ENCODE measurements at regions not wholly inside any gene's neighbourhood (a gene's known extent, or its start where the extent isn't known, plus 50 kb on each side); places are given as distances from the start of the nearest gene placed in this dataset.

DNA sequence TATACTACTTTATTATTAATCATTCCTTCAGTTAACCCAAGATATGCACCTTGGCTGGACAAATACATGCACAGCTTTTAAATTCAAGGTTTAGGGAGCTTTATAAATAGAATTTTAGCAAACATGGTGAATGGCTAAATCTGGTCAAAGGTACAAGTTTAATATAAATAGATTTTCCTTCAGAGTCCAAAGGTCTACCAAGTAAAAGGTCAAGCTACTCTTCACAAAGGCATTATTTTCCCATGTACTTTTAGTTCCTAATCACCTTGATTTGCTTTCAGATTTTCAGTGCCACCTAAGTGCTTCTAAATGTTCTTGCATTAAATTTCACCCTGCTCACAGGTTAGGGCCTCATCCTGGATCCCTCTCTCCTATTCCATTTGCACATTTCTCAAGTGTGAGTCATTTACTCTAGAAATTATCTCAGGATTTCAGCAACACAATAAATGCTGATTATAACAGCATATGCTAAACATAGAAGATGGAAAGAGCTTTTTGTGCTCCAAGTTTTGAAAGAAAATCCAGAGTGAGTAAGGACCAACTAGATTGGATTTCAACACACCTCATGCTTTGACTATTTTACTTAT, 459.4 kb upstream of the ITGA1 start:
- intact Hi-C loops (cut with DNase I; ENCODE audit: low total_unique reads): no loop called here
- TF ChIP-seq POLR2A (IDR thresholded peaks at IDR 0.05): no peak
- TF ChIP-seq, protein P1, sequence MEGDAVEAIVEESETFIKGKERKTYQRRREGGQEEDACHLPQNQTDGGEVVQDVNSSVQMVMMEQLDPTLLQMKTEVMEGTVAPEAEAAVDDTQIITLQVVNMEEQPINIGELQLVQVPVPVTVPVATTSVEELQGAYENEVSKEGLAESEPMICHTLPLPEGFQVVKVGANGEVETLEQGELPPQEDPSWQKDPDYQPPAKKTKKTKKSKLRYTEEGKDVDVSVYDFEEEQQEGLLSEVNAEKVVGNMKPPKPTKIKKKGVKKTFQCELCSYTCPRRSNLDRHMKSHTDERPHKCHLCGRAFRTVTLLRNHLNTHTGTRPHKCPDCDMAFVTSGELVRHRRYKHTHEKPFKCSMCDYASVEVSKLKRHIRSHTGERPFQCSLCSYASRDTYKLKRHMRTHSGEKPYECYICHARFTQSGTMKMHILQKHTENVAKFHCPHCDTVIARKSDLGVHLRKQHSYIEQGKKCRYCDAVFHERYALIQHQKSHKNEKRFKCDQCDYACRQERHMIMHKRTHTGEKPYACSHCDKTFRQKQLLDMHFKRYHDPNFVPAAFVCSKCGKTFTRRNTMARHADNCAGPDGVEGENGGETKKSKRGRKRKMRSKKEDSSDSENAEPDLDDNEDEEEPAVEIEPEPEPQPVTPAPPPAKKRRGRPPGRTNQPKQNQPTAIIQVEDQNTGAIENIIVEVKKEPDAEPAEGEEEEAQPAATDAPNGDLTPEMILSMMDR (IDR thresholded peaks at IDR 0.05): no peak
- H3K36me3 ChIP-seq: no peaks in the 10 kb centered on the region
- no peak for DNase-seq
- no peaks in the 10 kb centered on the region for H3K9me3 ChIP-seq
- H3K27ac ChIP-seq: no peak overlapping the region
- H3K4me1 ChIP-seq: no peaks in the 10 kb centered on the region
- no peaks in the 10 kb centered on the region for H3K27me3 ChIP-seq
- no peak overlapping the region for H3K4me3 ChIP-seq

DNA sequence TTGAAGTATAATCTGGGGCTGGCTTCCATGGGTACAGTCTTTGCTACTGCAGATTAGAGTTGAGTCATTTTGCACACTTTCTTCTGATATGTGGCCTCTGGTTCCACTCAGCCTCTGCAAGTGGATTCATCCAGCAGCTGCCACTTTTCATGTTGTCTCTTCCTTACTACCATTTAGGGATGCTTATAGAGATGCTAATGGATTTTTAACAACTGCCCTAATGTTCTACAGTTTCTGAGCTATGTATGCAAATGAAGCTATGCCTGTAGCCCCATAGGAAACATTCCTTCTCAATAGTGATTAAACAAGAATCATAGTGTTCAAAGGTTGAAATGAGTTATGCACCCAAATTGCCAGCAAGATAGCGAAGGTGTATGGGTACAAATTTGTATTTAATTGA, 456.0 kb upstream of the ITGA1 start:
- no peak overlapping the region for H3K27ac ChIP-seq
- H3K4me1 ChIP-seq: no peaks in the 10 kb centered on the region
- TF ChIP-seq POLR2A (IDR thresholded peaks at IDR 0.05): no peak
- TF ChIP-seq, protein P1 (IDR thresholded peaks at IDR 0.05): no peak
- no peaks in the 10 kb centered on the region for H3K36me3 ChIP-seq
- H3K4me3 ChIP-seq: no peak overlapping the region
- no peaks in the 10 kb centered on the region for H3K27me3 ChIP-seq
- intact Hi-C loops (cut with DNase I; ENCODE audit: low total_unique reads): no loop called here
- DNase-seq: no peak
- no peaks in the 10 kb centered on the region for H3K9me3 ChIP-seq

DNA sequence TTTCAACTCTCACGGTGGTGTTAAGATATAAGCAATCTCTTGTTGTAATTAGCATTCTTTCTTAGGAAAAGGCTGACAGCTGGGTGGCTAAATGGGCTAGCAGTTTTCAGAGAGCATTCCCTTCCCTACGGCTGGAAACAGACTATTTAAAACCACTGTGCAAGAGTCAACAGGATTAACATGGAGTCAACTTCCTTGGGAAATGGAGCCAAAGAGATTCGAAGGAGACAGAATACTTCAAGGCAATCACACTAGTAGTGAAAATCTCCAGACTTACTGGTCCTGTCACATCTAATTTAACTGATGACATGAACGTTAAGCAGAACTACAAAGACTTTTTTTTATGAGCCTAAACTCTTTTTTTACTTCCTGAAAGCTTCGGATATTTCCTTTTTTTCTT, 453.3 kb upstream of the ITGA1 start:
- Histone ChIP-seq H3K9me3 (no peaks in the 10 kb centered on the region), H3K4me3 (no peak overlapping the region), H3K27ac (no peak overlapping the region), H3K4me1 (no peaks in the 10 kb centered on the region), H3K27me3 (no peaks in the 10 kb centered on the region), H3K36me3 (no peaks in the 10 kb centered on the region)
- TF ChIP-seq, protein P1 (IDR thresholded peaks at IDR 0.05): no peak
- no peak for TF ChIP-seq POLR2A (IDR thresholded peaks at IDR 0.05)
- no peak for DNase-seq
- intact Hi-C loops (cut with DNase I; ENCODE audit: low total_unique reads): no loop called here

DNA sequence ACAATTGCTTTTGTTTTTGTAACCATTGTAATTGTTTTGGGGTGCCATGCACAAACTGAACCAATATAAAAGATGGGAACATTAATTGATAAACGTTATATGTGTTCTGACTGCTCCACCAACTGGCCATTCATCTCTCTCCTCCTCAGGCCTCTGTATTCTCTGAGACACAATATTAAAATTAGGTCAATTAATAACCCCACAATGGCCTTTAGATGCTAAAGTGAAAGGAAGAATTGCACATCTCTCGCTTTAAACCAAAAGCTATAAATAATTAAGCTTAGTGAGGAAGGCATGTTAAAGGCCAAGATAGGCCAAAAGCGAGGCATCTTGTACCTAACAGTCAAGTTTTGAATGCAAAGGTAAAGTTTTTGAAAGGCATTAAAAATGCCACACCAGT, 448.4 kb upstream of the ITGA1 start:
- Histone ChIP-seq H3K9me3 (no peaks in the 10 kb centered on the region), H3K27me3 (no peaks in the 10 kb centered on the region), H3K27ac (no peak overlapping the region), H3K4me1 (no peaks in the 10 kb centered on the region), H3K36me3 (no peaks in the 10 kb centered on the region), H3K4me3 (no peak overlapping the region)
- TF ChIP-seq, protein P1 (IDR thresholded peaks at IDR 0.05): no peak
- TF ChIP-seq POLR2A (IDR thresholded peaks at IDR 0.05): no peak
- intact Hi-C loops (cut with DNase I; ENCODE audit: low total_unique reads): no loop called here
- no peak for DNase-seq

- H3K4me3 ChIP-seq: no peak overlapping the region
- TF ChIP-seq POLR2A (IDR thresholded peaks at IDR 0.05): no peak
- TF ChIP-seq, protein P1 (IDR thresholded peaks at IDR 0.05): no peak
- H3K27me3 ChIP-seq: no peaks in the 10 kb centered on the region
- H3K27ac ChIP-seq: no peak overlapping the region
- H3K9me3 ChIP-seq: no peaks in the 10 kb centered on the region
- H3K36me3 ChIP-seq: no peaks in the 10 kb centered on the region
- DNase-seq: no peak
- H3K4me1 ChIP-seq: no peaks in the 10 kb centered on the region
- intact Hi-C loops (cut with DNase I; ENCODE audit: low total_unique reads): no loop called here
Observed at GRCh38 chr5:52342361-52342760, 445.4 kb upstream of the ITGA1 start.

Measured in uterus (tissue), 3 donors.